ENCODE measurements at regions not wholly inside any gene's neighbourhood (a gene's known extent, or its start where the extent isn't known, plus 50 kb on each side); places are given as distances from the start of the nearest gene placed in this dataset.

- TF ChIP-seq CTCF (IDR thresholded peaks at IDR 0.05) (no peak), POLR2A (IDR thresholded peaks at IDR 0.05) (no peak)
These were observed 208.6 kb downstream of the BLID start for GRCh38 chr11:121907379-121907778.

All from vagina (tissue), 2 donors.